GM21515 (cell line): ENCODE measurements at regions not wholly inside any gene's neighbourhood (a gene's known extent, or its start where the extent isn't known, plus 50 kb on each side); places are given as distances from the start of the nearest gene placed in this dataset.
A peak's percentile ranks its signal among the peaks of the same experiment; 100 is the strongest.

Experiments used
- ATAC-seq: cut with Tn5 transposase; IDR thresholded peaks from one replicate; pipeline ENCODE4 v1.9.1; 2021; ENCODE audit not compliant: unreplicated experiment

DNA sequence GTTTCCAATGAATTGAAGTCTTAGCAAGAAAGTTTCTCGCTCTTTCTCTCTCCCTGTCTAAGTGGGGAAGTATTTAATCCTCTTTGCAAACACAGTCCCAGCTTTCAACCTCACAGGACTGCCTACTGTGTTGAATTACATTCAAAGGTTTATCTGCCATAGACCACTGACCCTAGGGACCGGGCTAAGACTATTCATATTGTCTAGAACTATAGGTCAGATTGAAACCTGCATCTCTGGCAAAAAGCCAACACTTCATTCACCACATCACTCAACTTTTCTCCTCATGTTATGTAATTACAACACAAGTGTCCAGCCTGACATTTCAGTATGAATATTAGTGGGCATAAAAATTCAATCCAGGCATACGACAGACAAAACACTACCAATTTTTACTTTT lies 314.7 kb upstream of the RSPO3 start:
- no peak for ATAC-seq

GRCh38 chr6:126804332-126805064 lies 314.0 kb upstream of the RSPO3 start:
- ATAC-seq: peak; percentile 86

GRCh38 chr6:126805861-126806260 lies 312.6 kb upstream of the RSPO3 start:
- no peak for ATAC-seq

GRCh38 chr6:126807876-126808275 lies 310.6 kb upstream of the RSPO3 start:
- ATAC-seq: no peak

DNA sequence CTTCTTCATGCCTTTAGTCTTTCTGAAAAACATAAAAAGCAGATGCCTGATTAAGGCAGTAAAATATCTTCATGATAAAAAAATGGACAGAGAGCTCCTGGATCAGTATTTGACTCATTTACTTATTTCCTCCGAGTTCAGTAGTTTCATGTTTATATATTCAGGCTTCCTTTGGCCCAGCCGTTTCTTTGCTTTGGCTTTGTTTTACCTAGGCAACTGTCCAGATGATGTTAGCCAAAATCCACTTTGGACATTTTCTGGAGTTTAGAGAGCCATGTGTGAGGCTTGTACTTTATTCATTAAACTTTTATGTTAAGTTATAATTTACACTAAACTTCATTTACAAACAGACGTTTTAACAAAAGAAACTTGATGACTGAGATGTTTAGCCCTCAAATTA lies 307.1 kb upstream of the RSPO3 start:
- no peak for ATAC-seq

DNA sequence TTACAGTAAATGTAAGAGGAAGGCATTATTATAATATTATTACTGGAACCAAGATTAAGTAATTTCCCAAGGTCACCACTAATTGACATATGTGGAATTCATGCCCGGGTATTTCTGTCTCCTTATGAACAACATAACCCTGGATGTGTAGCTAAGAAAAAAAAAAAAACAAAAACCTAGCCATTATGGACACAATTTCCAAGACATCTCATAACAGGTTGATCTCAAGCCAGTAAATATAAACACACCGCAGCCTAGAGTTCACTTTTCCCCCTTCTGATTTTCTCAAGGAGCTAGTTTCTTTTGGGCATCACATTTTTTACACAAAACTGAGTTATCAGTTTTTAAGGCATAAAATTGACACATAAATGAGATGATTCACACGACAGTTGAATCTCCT lies 306.5 kb upstream of the RSPO3 start:
- ATAC-seq: no peak

DNA sequence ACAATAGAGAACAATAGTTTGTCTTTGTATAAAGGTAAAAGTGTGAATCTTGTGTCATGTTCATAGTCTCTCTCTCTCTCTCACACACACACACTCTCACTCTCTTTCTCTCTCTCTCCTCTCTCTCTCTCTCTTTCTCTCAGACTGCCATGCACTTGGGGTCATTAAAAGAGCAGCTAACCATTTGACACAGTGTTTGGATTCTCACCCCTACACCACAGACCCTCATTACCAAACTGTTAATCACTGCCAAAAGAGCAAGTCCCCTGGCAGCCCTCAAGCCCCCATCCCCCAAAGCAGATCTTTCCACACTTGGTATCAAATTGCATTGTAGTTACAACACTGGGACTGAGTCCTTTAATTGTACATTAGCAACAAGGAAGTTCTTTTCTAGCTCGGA lies 305.8 kb upstream of the RSPO3 start:
- ATAC-seq: no peak

DNA sequence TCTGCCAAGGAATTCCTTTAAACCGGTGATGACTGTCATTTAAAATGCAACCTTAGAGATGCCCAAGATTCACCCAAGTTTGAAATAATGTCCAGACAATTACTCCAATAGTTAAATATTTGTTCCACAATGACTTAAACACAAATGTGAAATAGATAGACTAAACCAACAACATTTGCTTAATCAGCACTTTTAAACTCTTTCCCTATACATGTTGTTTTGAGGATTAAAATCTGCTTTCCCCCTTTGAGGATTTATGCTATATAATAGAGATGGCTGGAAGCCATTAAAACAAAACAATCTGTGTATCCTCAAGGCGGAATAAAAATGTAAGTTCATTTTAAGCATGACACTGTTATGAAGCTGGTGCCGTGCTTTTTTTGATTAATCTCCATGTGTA lies 297.8 kb upstream of the RSPO3 start:
- ATAC-seq: no peak

- no peak for ATAC-seq
These were observed 296.8 kb upstream of the RSPO3 start for GRCh38 chr6:126821706-126822105.

GRCh38 chr6:126824226-126824625 lies 294.2 kb upstream of the RSPO3 start:
- no peak for ATAC-seq

DNA sequence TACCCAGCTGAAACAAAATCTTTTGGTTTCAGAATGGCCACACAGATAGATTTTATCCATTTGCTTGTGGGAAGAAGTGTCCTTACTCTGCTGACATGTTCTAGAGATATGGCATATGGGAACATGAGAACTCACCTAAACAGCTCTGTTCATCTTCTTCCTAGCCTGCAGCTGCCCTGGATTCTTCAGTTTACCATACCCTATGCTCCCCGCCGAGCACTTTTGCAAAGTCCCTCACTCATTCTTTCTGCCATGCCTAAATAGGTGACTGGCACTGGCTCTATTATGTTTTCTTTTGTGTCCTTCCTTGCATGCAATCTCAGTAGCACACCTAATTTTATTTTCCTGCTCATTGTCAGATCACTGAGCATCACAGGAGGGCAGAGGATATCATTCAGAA lies 293.7 kb upstream of the RSPO3 start:
- no peak for ATAC-seq

- no peak for ATAC-seq
These were observed 292.2 kb upstream of the RSPO3 start for GRCh38 chr6:126826166-126826714.

GRCh38 chr6:126831461-126831860 lies 287.0 kb upstream of the RSPO3 start:
- no peak for ATAC-seq

DNA sequence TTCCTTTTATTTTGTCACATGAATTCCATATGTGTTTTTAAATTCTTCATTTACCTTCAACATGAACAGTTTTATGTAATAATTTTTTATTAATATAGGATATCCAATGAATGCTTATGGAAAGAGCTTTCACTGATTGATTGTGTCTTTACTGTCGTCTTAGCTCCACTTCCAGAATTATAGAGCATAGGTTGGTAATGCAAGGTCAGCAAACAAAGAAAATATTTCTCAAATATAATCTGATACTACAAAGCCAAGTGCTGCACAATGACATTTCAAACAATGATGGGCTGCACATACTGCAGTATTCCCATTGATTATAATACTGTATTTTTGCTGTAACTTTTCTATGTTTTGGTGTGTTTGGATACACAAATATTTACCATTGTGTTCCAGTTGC lies 275.7 kb upstream of the RSPO3 start:
- no peak for ATAC-seq

- no peak for ATAC-seq
These were observed 270.4 kb upstream of the RSPO3 start for GRCh38 chr6:126848119-126848518.

DNA sequence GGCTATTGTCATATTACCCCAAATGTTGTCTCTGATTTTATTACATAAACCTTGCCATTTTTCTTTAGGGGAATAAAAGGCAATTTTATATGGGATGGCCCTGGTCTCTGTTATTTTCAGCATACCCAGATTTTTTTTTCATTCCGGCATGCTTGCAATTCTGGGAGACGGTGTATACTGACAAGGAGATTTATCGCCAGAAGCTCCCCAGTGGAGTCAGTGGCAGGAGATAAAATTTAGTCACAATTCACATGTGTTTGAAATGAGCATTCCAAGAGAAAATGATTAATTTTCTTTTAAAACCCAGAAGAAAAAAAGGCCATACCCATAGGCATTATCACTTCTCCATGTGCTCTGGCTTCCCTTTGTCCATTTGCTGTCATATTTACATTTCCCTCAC lies 250.8 kb upstream of the RSPO3 start:
- no peak for ATAC-seq

DNA sequence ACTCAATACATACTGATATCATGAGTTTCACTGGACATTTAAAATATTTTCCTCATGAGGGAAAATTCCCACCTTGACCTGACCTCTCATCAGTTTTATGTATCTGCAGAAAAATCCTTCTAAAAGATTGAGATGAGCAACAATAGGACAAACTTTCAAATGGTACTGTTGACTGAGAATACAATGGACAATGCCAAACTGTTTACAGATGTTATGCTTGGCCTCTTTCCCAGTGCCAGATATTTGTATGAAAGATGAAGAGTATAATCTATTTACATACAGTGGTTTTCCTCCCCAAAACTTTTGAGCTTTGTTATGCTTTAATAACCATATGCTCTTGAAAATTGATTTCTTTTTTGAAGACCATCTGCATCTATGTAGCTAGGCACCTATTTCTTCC lies 245.1 kb upstream of the RSPO3 start:
- ATAC-seq: no peak

GRCh38 chr6:126873791-126874190 lies 244.7 kb upstream of the RSPO3 start:
- ATAC-seq: no peak

GRCh38 chr6:126876446-126876845 lies 242.0 kb upstream of the RSPO3 start:
- ATAC-seq: no peak

GRCh38 chr6:126880964-126881363 lies 237.5 kb upstream of the RSPO3 start:
- ATAC-seq: no peak

- no peak for ATAC-seq
These were observed 232.4 kb upstream of the RSPO3 start for GRCh38 chr6:126886106-126886505.

GRCh38 chr6:126888727-126889725 lies 229.4 kb upstream of the RSPO3 start:
- ATAC-seq: no peak
